Kidney (tissue), 13 donors: ENCODE measurements at regions not wholly inside any gene's neighbourhood (a gene's known extent, or its start where the extent isn't known, plus 50 kb on each side); places are given as distances from the start of the nearest gene placed in this dataset.

Experiments
- DNase-seq, 5 donors: peaks; one replicate each; pipeline ENCODE4 v3.0.0-alpha.2; 2013 to 2020
- FAIRE-seq: peaks from 2 replicates; lab custom pipeline; 2012; peaks lifted over from hg19 to GRCh38; lab: Jason Lieb, UNC
- H3K27ac ChIP-seq, 2 donors: one replicate each; pipeline ENCODE4 v1.7.0; 2013; ENCODE audit warnings: low read depth in 2 of 2, low read length in 2 of 2, inconsistent platforms in 1 of 2
- H3K27me3 ChIP-seq: one replicate; pipeline ENCODE4 v1.7.1; 2013; ENCODE audit warnings: low read length, inconsistent platforms; ENCODE audit not compliant: control insufficient read depth, insufficient read depth
- H3K36me3 ChIP-seq, 3 donors: one replicate each; pipeline versions ENCODE4 v1.7.0 to v1.7.1; 2013; ENCODE audit warnings: low read length in 3 of 3, control low read depth in 1 of 3, inconsistent platforms in 1 of 3; ENCODE audit not compliant: insufficient read depth in 3 of 3, control insufficient read depth in 2 of 3
- H3K4me1 ChIP-seq, 3 donors: one replicate each; pipeline versions ENCODE4 v1.7.0 to v1.7.1; 2013; ENCODE audit warnings: low read length in 3 of 3, inconsistent platforms in 1 of 3, low read depth in 1 of 3; ENCODE audit not compliant: control insufficient read depth in 2 of 3, insufficient read depth in 2 of 3
- H3K4me3 ChIP-seq, 3 donors: one replicate each; pipeline versions ENCODE4 v1.7.0 to v1.8.1; 2013; ENCODE audit warnings: low read length in 3 of 3, control low read depth in 1 of 3, inconsistent platforms in 1 of 3
- H3K9ac ChIP-seq, 3 donors: one replicate each; pipeline versions ENCODE4 v1.7.0 to v1.7.1; 2013; ENCODE audit warnings: low read length in 3 of 3, control low read depth in 1 of 3, inconsistent platforms in 1 of 3
- H3K9me3 ChIP-seq, 3 donors: one replicate each; pipeline versions ENCODE4 v1.7.0 to v1.7.1; 2013; ENCODE audit warnings: low read length in 3 of 3, control low read depth in 1 of 3, inconsistent platforms in 1 of 3; ENCODE audit not compliant: control insufficient read depth in 2 of 3, insufficient read depth in 1 of 3
- CTCF ChIP-seq: IDR thresholded peaks from 3 replicates; pipeline ENCODE4 v1.5.1; 2012; ENCODE audit warnings: mild to moderate bottlenecking, moderate library complexity, borderline replicate concordance; ENCODE audit not compliant: insufficient read depth; ENCODE audit errors: extremely low read depth
- intact Hi-C: fragments of 100-400 bp; cut with DNase I; formaldehyde crosslinking; loops from one replicate; pipeline ENCODE4 v1.11.1; 2022
- donor health status: control.
- donor health status: control.
- donor health status: control.
- donor health status: control.
- donor health status: control.
- donor health status: DM: yes; HTN: yes; CAD: no.
- donor health status: Normal renal cell carcinoma (clear cell type).

GRCh38 chr9:107212613-107213012 lies 70.5 kb upstream of the RAD23B start:
- DNase-seq = no peak
- no peak overlapping the region for H3K9ac ChIP-seq
- no peak overlapping the region for H3K27ac ChIP-seq
- no peak for FAIRE-seq
- TF ChIP-seq CTCF = no peak
- no peaks in the 10 kb centered on the region for H3K27me3 ChIP-seq
- H3K4me1 ChIP-seq = no peaks in the 10 kb centered on the region
- no peaks in the 10 kb centered on the region for H3K9me3 ChIP-seq
- intact Hi-C loops = no loop called here
- H3K36me3 ChIP-seq = no peaks in the 10 kb centered on the region
- H3K4me3 ChIP-seq = no peak overlapping the region

DNA sequence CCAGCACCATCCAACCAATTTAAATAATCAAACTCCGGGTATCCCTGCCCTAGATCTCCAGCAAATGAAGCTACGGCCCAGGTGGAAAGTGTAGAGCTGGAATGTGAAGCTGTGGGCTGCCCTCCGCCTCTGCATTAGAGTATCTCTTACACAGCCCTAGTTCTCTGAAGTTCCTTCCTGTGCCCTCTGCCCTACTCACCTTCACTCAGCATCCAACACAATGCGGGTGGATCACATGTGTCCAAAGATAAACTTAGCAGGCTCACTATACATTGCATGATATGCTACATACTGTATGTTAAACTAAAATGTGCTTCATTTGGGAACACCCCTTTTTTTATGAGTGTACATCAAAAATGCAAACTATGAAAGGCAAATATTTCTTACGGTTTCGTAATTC lies 70.0 kb upstream of the RAD23B start:
- no peaks in the 10 kb centered on the region for H3K4me1 ChIP-seq
- no peaks in the 10 kb centered on the region for H3K9me3 ChIP-seq
- H3K27me3 ChIP-seq = no peaks in the 10 kb centered on the region
- no peak for TF ChIP-seq CTCF
- H3K4me3 ChIP-seq = no peak overlapping the region
- H3K36me3 ChIP-seq = no peaks in the 10 kb centered on the region
- H3K27ac ChIP-seq = no peak overlapping the region
- DNase-seq = peak in 2 of 5 donors; percentile 27 to 40
- intact Hi-C loops = no loop called here
- H3K9ac ChIP-seq = no peak overlapping the region
- no peak for FAIRE-seq

GRCh38 chr9:107213561-107214028 lies 69.5 kb upstream of the RAD23B start:
- Histone ChIP-seq H3K4me1 (no peaks in the 10 kb centered on the region), H3K27ac (no peak overlapping the region), H3K36me3 (no peaks in the 10 kb centered on the region), H3K27me3 (no peaks in the 10 kb centered on the region), H3K9ac (no peak overlapping the region), H3K4me3 (no peak overlapping the region), H3K9me3 (no peaks in the 10 kb centered on the region)
- FAIRE-seq = no peak
- intact Hi-C loops = no loop called here
- DNase-seq = peak in 1 of 5 donors; percentile 26
- no peak for TF ChIP-seq CTCF

DNA sequence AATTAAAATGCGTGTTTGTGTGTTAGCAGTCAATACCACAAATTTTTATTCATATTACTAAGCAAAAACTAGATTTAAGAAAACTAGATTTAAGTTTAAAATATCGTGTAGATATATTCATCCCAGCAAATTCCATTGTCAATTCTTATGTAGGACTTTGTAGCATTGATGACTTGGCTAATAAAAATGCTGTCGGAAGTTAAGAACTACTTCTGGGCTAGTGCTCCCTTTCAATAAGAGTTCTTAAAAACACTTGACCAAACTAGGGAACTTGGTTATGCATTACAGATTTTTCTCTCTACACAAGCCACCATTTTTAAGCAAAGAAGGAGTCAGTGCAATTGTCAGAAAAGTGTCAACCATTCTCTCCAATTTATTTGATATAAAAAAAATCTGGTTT lies 68.7 kb upstream of the RAD23B start:
- no peak for TF ChIP-seq CTCF

More for the DNA sequence above, 68.7 kb upstream of the RAD23B start:
- H3K4me1 ChIP-seq = no peaks in the 10 kb centered on the region
- no peaks in the 10 kb centered on the region for H3K9me3 ChIP-seq
- no peaks in the 10 kb centered on the region for H3K36me3 ChIP-seq
- no peak overlapping the region for H3K27ac ChIP-seq
- intact Hi-C loops = no loop called here
- H3K9ac ChIP-seq = no peak overlapping the region
- no peak for DNase-seq
- H3K4me3 ChIP-seq = no peak overlapping the region
- H3K27me3 ChIP-seq = no peaks in the 10 kb centered on the region
- FAIRE-seq = no peak
